Type B pancreatic cell (in vitro differentiated cells): ENCODE measurements at regions not wholly inside any gene's neighbourhood (a gene's known extent, or its start where the extent isn't known, plus 50 kb on each side); places are given as distances from the start of the nearest gene placed in this dataset.

Experiments used
- DNase-seq: peaks from one replicate; pipeline ENCODE4 v3.0.0; 2021; ENCODE audit warnings: mixed read lengths; ENCODE audit not compliant: unreplicated experiment; ENCODE audit errors: extremely low spot score
- H3K27ac Mint-ChIP-seq: 2 replicates; pipeline ENCODE4 v1.8.0; 2021; ENCODE audit warnings: mild to moderate bottlenecking, mixed read lengths
- H3K27me3 Mint-ChIP-seq: 2 replicates; pipeline ENCODE4 v1.8.0; 2021; ENCODE audit warnings: mixed read lengths
- H3K36me3 Mint-ChIP-seq: 2 replicates; pipeline ENCODE4 v1.8.0; 2021; ENCODE audit warnings: mixed read lengths
- H3K4me1 Mint-ChIP-seq: one replicate; pipeline ENCODE4 v1.8.0; 2021; ENCODE audit warnings: mixed read lengths; ENCODE audit not compliant: unreplicated experiment
- H3K4me3 Mint-ChIP-seq: 2 replicates; pipeline ENCODE4 v1.8.0; 2021; ENCODE audit warnings: mild to moderate bottlenecking, mixed read lengths
- H3K9me3 Mint-ChIP-seq: 2 replicates; pipeline ENCODE4 v1.8.0; 2021; ENCODE audit warnings: mixed read lengths
- TF ChIP-seq, protein P1 (sequence below): fragments of 200-600 bp; sonication (generic); conservative IDR thresholded peaks from 2 replicates; pipeline ENCODE4 v1.5.0; 2021; ENCODE audit warnings: antibody characterized with exemption, mild to moderate bottlenecking

DNA sequence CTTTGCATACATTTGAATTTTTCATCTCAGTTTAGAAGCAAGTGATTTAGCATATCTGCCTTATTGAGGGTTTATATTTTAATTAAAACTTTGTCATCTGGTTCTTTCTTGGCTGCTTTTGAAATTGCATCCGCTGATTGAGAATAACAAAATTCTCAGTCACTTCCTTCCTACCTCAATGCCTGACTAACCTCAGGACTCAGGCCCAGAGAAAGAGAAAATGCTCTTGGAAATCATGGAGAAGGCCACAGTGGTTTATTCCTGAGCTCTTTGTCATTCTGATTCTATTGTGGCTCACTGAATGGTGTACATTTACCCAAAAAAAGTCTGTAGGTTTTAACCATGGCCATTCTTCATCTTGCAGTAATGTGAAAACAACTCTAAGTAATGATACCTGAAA is 533.9 kb downstream of the TBL1XR1 start:
- no peak overlapping the region for H3K27ac Mint-ChIP-seq
- peaks cover 17% of the 10 kb centered on the region for H3K4me1 Mint-ChIP-seq
- no peaks in the 10 kb centered on the region for H3K36me3 Mint-ChIP-seq
- no peak for DNase-seq
- no peak overlapping the region for H3K4me3 Mint-ChIP-seq
- H3K9me3 Mint-ChIP-seq: no peaks in the 10 kb centered on the region
- no peaks in the 10 kb centered on the region for H3K27me3 Mint-ChIP-seq
- TF ChIP-seq, protein P1, sequence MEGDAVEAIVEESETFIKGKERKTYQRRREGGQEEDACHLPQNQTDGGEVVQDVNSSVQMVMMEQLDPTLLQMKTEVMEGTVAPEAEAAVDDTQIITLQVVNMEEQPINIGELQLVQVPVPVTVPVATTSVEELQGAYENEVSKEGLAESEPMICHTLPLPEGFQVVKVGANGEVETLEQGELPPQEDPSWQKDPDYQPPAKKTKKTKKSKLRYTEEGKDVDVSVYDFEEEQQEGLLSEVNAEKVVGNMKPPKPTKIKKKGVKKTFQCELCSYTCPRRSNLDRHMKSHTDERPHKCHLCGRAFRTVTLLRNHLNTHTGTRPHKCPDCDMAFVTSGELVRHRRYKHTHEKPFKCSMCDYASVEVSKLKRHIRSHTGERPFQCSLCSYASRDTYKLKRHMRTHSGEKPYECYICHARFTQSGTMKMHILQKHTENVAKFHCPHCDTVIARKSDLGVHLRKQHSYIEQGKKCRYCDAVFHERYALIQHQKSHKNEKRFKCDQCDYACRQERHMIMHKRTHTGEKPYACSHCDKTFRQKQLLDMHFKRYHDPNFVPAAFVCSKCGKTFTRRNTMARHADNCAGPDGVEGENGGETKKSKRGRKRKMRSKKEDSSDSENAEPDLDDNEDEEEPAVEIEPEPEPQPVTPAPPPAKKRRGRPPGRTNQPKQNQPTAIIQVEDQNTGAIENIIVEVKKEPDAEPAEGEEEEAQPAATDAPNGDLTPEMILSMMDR: no peak

DNA sequence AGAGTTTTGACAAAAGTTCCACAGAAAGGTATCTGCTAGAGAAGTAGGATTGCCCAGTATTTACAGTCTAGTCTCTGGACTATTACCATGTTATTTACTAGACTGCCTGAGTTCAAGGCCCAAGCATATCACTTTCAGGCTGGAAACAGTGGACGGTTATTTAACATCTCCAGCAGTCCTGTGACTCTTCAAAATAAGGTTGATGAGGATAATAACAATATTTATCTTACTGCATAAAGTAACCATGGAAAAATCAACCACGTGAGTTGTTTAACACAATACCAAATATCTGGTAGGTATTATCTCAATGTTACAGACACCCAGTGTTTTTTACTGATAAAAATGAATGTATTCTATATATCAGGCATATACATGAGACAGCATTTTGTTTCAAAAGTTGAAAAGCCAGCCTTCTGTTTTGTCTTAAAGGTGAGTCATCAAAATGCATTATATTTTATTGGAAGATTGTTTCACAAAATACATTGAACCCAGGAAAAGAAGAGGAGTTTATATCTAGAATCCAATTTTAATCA is 535.8 kb downstream of the TBL1XR1 start:
- Mint-ChIP-seq H3K9me3 (no peaks in the 10 kb centered on the region), H3K27ac (no peak overlapping the region), H3K4me1 (peaks cover 17% of the 10 kb centered on the region), H3K36me3 (no peaks in the 10 kb centered on the region), H3K4me3 (no peak overlapping the region), H3K27me3 (no peaks in the 10 kb centered on the region)
- no peak for DNase-seq
- TF ChIP-seq, protein P1: no peak

DNA sequence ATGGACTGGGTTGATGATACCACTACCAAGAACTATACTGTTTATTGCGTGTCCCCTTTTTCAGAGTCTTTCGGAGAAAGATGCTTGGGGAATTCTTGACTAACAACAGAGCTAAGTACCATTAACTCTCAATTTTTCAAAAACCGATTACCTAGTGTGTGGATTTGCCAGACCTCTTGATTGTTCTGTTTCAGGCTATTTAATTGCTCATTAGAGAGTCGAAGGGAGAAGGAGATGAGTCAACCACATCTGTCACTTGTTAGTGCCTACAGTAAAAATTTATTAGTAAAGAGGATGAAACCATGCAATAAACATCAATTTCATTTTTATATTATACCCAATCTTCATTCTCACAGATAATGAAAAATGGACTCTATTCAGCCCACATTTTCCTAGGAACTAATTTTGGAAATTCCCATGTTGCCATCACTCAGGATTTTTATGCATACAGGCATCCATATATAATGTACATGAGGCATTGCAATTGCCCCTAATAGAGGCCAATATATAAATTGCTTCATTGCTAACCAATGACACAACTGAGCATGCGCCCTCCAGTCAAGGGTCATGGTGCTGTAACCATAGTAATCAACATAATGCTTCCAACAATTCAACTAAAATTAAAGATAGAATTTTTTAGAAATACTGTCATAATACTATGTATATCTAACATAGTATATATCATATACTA is 541.7 kb downstream of the TBL1XR1 start:
- H3K27me3 Mint-ChIP-seq: no peaks in the 10 kb centered on the region
- no peaks in the 10 kb centered on the region for H3K36me3 Mint-ChIP-seq
- DNase-seq: no peak
- TF ChIP-seq, protein P1: no peak
- H3K4me1 Mint-ChIP-seq: peaks cover 3% of the 10 kb centered on the region
- H3K9me3 Mint-ChIP-seq: no peaks in the 10 kb centered on the region
- no peak overlapping the region for H3K27ac Mint-ChIP-seq
- no peak overlapping the region for H3K4me3 Mint-ChIP-seq

DNA sequence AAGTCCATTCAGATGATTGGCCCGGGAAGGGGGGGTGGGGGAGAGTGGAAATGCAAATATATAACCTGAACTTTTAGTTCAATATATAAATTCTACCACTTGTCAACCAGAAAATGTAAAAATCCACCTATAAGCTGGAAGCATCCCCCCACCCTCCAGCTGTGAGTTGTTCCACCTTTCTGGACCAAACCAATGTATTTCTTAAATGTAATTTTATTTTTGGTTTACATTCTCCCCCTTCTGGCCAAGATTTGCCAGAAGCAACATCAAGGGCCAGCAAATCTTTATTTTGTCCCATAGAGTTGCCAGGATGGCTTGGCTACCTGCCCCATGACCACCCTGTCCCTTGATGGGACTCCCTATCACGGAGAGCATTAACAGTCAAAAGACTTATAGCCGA is 545.7 kb downstream of the TBL1XR1 start:
- Mint-ChIP-seq H3K27ac (no peak overlapping the region), H3K27me3 (no peaks in the 10 kb centered on the region), H3K4me1 (peaks cover 3% of the 10 kb centered on the region), H3K4me3 (no peak overlapping the region), H3K9me3 (no peaks in the 10 kb centered on the region), H3K36me3 (no peaks in the 10 kb centered on the region)
- no peak for DNase-seq
- TF ChIP-seq, protein P1: no peak

DNA sequence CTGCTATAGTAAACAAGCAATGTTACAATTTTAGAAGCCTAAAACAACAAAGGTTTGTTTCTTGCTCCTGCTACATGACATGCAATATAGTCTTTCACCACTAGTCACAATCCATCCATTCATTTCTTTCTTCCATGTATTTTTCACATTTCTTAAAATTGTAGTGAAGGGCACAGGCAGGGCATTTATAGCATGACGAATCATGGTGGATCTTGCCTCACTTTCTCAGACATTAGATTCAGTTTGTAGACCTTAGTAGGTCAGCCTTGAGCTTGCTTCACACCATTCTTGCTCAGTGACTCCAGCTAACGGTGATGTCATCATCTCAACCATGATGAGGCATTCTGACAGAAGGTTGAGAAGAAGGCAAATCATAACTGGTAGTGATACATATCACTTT is 546.8 kb downstream of the TBL1XR1 start:
- H3K36me3 Mint-ChIP-seq: no peaks in the 10 kb centered on the region
- DNase-seq: no peak
- H3K4me1 Mint-ChIP-seq: peaks cover 3% of the 10 kb centered on the region
- H3K4me3 Mint-ChIP-seq: no peak overlapping the region
- no peak overlapping the region for H3K27ac Mint-ChIP-seq
- no peaks in the 10 kb centered on the region for H3K9me3 Mint-ChIP-seq
- H3K27me3 Mint-ChIP-seq: no peaks in the 10 kb centered on the region
- TF ChIP-seq, protein P1: peak; percentile 64
